Nephron progenitor cell (in vitro differentiated cells): ENCODE measurements at regions not wholly inside any gene's neighbourhood (a gene's known extent, or its start where the extent isn't known, plus 50 kb on each side); places are given as distances from the start of the nearest gene placed in this dataset.

Experiments used
- DNase-seq: peaks from one replicate; pipeline ENCODE4 v3.0.0; 2021
- H3K27ac Mint-ChIP-seq: 2 replicates; pipeline ENCODE4 v1.8.0; 2021; ENCODE audit warnings: mild to moderate bottlenecking, moderate library complexity, mixed read lengths
- H3K27me3 Mint-ChIP-seq: 2 replicates; pipeline ENCODE4 v1.8.0; 2021; ENCODE audit warnings: mild to moderate bottlenecking, low read depth, mixed read lengths; ENCODE audit not compliant: poor library complexity
- H3K36me3 Mint-ChIP-seq: 2 replicates; pipeline ENCODE4 v1.8.0; 2021; ENCODE audit warnings: low read depth, mixed read lengths
- H3K4me1 Mint-ChIP-seq: 2 replicates; pipeline ENCODE4 v1.8.0; 2021; ENCODE audit warnings: mixed read lengths
- H3K4me3 Mint-ChIP-seq: 2 replicates; pipeline ENCODE4 v1.8.0; 2021; ENCODE audit warnings: mild to moderate bottlenecking, moderate library complexity, mixed read lengths
- H3K9me3 Mint-ChIP-seq: 2 replicates; pipeline ENCODE4 v1.8.0; 2021; ENCODE audit warnings: mild to moderate bottlenecking, moderate library complexity, mixed read lengths
- CTCF ChIP-seq: fragments of 200-600 bp; sonication (generic); IDR thresholded peaks from 2 replicates; pipeline ENCODE4 v1.5.0; 2021; ENCODE audit warnings: antibody characterized with exemption

- H3K4me3 Mint-ChIP-seq, result no peak overlapping the region
- H3K27ac Mint-ChIP-seq, result no peak overlapping the region
- peaks cover 23% of the 10 kb centered on the region for H3K9me3 Mint-ChIP-seq
- no peaks in the 10 kb centered on the region for H3K27me3 Mint-ChIP-seq
- H3K36me3 Mint-ChIP-seq, result peaks cover 5% of the 10 kb centered on the region
- TF ChIP-seq CTCF, result no peak
- H3K4me1 Mint-ChIP-seq, result peaks cover 42% of the 10 kb centered on the region
- DNase-seq, result no peak
These were observed 162.1 kb upstream of the FST start for GRCh38 chr5:53318303-53318702.

GRCh38 chr5:53319315-53319714, 161.1 kb upstream of the FST start:
- Mint-ChIP-seq H3K9me3 (peaks cover 23% of the 10 kb centered on the region), H3K4me3 (no peak overlapping the region), H3K27ac (peak overlapping the region; percentile 17), H3K27me3 (no peaks in the 10 kb centered on the region), H3K4me1 (peaks cover 42% of the 10 kb centered on the region), H3K36me3 (peaks cover 5% of the 10 kb centered on the region)
- DNase-seq, result no peak
- TF ChIP-seq CTCF, result no peak

GRCh38 chr5:53321073-53321472, 159.4 kb upstream of the FST start:
- Mint-ChIP-seq H3K27ac (peak overlapping the region; percentile 17), H3K4me3 (peak overlapping the region; percentile 34), H3K36me3 (no peaks in the 10 kb centered on the region), H3K9me3 (peaks cover 11% of the 10 kb centered on the region), H3K27me3 (no peaks in the 10 kb centered on the region), H3K4me1 (peaks cover 42% of the 10 kb centered on the region)
- no peak for TF ChIP-seq CTCF
- no peak for DNase-seq

- H3K9me3 Mint-ChIP-seq, result peaks cover 5% of the 10 kb centered on the region
- no peak for DNase-seq
- no peak overlapping the region for H3K4me3 Mint-ChIP-seq
- TF ChIP-seq CTCF, result no peak
- no peak overlapping the region for H3K27ac Mint-ChIP-seq
- H3K4me1 Mint-ChIP-seq, result peaks cover 42% of the 10 kb centered on the region
- no peaks in the 10 kb centered on the region for H3K27me3 Mint-ChIP-seq
- no peaks in the 10 kb centered on the region for H3K36me3 Mint-ChIP-seq
These were observed 158.7 kb upstream of the FST start for GRCh38 chr5:53321721-53322120.

GRCh38 chr5:53322257-53322656, 158.2 kb upstream of the FST start:
- no peaks in the 10 kb centered on the region for H3K27me3 Mint-ChIP-seq
- no peaks in the 10 kb centered on the region for H3K36me3 Mint-ChIP-seq
- H3K4me3 Mint-ChIP-seq, result no peak overlapping the region
- DNase-seq, result no peak
- H3K9me3 Mint-ChIP-seq, result no peaks in the 10 kb centered on the region
- TF ChIP-seq CTCF, result no peak
- peaks cover 42% of the 10 kb centered on the region for H3K4me1 Mint-ChIP-seq
- H3K27ac Mint-ChIP-seq, result peak overlapping the region; percentile 39

- DNase-seq, result no peak
- TF ChIP-seq CTCF, result no peak
- peaks cover 38% of the 10 kb centered on the region for H3K4me1 Mint-ChIP-seq
- H3K27ac Mint-ChIP-seq, result no peak overlapping the region
- no peaks in the 10 kb centered on the region for H3K9me3 Mint-ChIP-seq
- no peak overlapping the region for H3K4me3 Mint-ChIP-seq
- H3K27me3 Mint-ChIP-seq, result no peaks in the 10 kb centered on the region
- no peaks in the 10 kb centered on the region for H3K36me3 Mint-ChIP-seq
These were observed 156.9 kb upstream of the FST start for GRCh38 chr5:53323511-53323910.
